ENCODE measurements at regions not wholly inside any gene's neighbourhood (a gene's known extent, or its start where the extent isn't known, plus 50 kb on each side); places are given as distances from the start of the nearest gene placed in this dataset.
"Not testable (repeated sequence)": the region's sequence is repeated elsewhere in the genome, so short reads cannot be mapped to it uniquely, and the experiment has no call there.

DNA sequence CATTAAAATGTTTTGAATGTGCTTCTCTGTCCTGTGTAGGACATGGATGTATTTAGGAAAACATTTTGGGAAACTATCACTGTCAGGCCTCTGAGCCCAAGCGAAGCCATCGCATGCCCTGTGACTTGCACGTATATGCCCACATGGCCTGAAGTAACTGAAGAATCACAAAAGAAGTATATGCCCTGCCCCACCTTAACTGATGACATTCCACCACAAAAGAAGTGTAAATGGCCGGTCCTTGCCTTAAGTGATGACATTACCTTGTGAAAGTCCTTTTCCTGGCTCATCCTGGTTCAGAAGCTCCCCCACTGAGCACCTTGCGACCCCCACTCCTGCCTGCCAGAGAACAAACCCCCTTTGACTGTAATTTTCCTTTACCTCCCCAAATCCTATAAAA is 191.1 kb upstream of the MEIS1 start:
- TF ChIP-seq, protein P1, sequence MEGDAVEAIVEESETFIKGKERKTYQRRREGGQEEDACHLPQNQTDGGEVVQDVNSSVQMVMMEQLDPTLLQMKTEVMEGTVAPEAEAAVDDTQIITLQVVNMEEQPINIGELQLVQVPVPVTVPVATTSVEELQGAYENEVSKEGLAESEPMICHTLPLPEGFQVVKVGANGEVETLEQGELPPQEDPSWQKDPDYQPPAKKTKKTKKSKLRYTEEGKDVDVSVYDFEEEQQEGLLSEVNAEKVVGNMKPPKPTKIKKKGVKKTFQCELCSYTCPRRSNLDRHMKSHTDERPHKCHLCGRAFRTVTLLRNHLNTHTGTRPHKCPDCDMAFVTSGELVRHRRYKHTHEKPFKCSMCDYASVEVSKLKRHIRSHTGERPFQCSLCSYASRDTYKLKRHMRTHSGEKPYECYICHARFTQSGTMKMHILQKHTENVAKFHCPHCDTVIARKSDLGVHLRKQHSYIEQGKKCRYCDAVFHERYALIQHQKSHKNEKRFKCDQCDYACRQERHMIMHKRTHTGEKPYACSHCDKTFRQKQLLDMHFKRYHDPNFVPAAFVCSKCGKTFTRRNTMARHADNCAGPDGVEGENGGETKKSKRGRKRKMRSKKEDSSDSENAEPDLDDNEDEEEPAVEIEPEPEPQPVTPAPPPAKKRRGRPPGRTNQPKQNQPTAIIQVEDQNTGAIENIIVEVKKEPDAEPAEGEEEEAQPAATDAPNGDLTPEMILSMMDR (conservative IDR thresholded peaks at IDR 0.05; ENCODE audit: low read depth, low read length), result not testable (repeated sequence)
- TF ChIP-seq RFX5 (IDR thresholded peaks at IDR 0.05; ENCODE audit: low read depth, low read length); POLR2A (IDR thresholded peaks at IDR 0.05; ENCODE audit: low read depth, low read length); CEBPB (IDR thresholded peaks at IDR 0.05; ENCODE audit: low read depth, low read length); NFE2L2 (IDR thresholded peaks at IDR 0.05; ENCODE audit: low read depth, low read length); RCOR1 (IDR thresholded peaks at IDR 0.05; ENCODE audit: insufficient replicate concordance, low read length); RAD21 (IDR thresholded peaks at IDR 0.05; ENCODE audit: low read length); MXI1 (IDR thresholded peaks at IDR 0.05; ENCODE audit: borderline replicate concordance, low read depth, low read length); BHLHE40 (IDR thresholded peaks at IDR 0.05; ENCODE audit: low read depth, low read length); MAFK (IDR thresholded peaks at IDR 0.05; ENCODE audit: low read depth, low read length); SMC3 (IDR thresholded peaks at IDR 0.05; ENCODE audit: low read depth, low read length): not testable (repeated sequence)
- TF ChIP-seq, protein P2, sequence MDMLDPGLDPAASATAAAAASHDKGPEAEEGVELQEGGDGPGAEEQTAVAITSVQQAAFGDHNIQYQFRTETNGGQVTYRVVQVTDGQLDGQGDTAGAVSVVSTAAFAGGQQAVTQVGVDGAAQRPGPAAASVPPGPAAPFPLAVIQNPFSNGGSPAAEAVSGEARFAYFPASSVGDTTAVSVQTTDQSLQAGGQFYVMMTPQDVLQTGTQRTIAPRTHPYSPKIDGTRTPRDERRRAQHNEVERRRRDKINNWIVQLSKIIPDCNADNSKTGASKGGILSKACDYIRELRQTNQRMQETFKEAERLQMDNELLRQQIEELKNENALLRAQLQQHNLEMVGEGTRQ (IDR thresholded peaks at IDR 0.05; ENCODE audit: low read depth, low read length), result not testable (repeated sequence)
- TF ChIP-seq, protein P3, sequence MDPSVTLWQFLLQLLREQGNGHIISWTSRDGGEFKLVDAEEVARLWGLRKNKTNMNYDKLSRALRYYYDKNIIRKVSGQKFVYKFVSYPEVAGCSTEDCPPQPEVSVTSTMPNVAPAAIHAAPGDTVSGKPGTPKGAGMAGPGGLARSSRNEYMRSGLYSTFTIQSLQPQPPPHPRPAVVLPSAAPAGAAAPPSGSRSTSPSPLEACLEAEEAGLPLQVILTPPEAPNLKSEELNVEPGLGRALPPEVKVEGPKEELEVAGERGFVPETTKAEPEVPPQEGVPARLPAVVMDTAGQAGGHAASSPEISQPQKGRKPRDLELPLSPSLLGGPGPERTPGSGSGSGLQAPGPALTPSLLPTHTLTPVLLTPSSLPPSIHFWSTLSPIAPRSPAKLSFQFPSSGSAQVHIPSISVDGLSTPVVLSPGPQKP (IDR thresholded peaks at IDR 0.05; ENCODE audit: borderline replicate concordance, low read depth, low read length), result not testable (repeated sequence)

All from IMR-90 (cell line).